PC-9 (cell line): ENCODE measurements at regions not wholly inside any gene's neighbourhood (a gene's known extent, or its start where the extent isn't known, plus 50 kb on each side); places are given as distances from the start of the nearest gene placed in this dataset.

Experiments used
- BruUV-seq: library from RNA; stranded (reverse); fragments of 400-500 nt; replicated peaks from 2 replicates; lab custom pipeline; 2021; lab: Mats Ljungman, UMichigan
- CTCF ChIA-PET: fragments of 300-600 bp; sonication (Branson Sonifier 250); formaldehyde crosslinking; loops from one replicate; lab custom pipeline; 2022; ENCODE audit warnings: antibody characterized with exemption; lab: Charles Lee
- POLR2A ChIA-PET: fragments of 300-600 bp; sonication (Branson Sonifier 250); formaldehyde crosslinking; loops from one replicate; lab custom pipeline; 2022; ENCODE audit warnings: antibody characterized with exemption; ENCODE audit not compliant: unreplicated experiment; lab: Charles Lee
- DNase-seq, 2 experiments: peaks; one replicate each; pipeline versions ENCODE4 v3.0.0 to v3.0.0-alpha.2; 2015 to 2022; ENCODE audit warnings: mixed read lengths in 1 of 2
- H2AFZ ChIP-seq: fragments of 200-600 bp; sonication (generic); 2 replicates; pipeline ENCODE4 v1.8.1; 2017; ENCODE audit warnings: antibody characterized with exemption
- H3F3A ChIP-seq: fragments of 200-600 bp; sonication (generic); 2 replicates; pipeline ENCODE4 v1.8.1; 2017; ENCODE audit warnings: antibody characterized with exemption, mild to moderate bottlenecking, low read depth; ENCODE audit not compliant: insufficient read depth
- H3K27ac ChIP-seq: fragments of 200-600 bp; sonication (generic); 2 replicates; pipeline ENCODE4 v1.6.1; 2016; ENCODE audit warnings: mixed run types
- H3K27me3 ChIP-seq: fragments of 200-600 bp; sonication (generic); 2 replicates; pipeline ENCODE4 v1.6.1; 2016; ENCODE audit warnings: low read depth, mixed run types; ENCODE audit not compliant: insufficient read depth
- H3K36me3 ChIP-seq: fragments of 200-600 bp; sonication (generic); 2 replicates; pipeline ENCODE4 v1.6.1; 2016; ENCODE audit warnings: low read depth, mixed run types
- H3K4me1 ChIP-seq: fragments of 200-600 bp; sonication (generic); replicated peaks from 2 replicates; pipeline ENCODE4 v1.6.1; 2016; ENCODE audit warnings: mixed run types; ENCODE audit not compliant: insufficient read depth
- H3K4me2 ChIP-seq: fragments of 200-600 bp; sonication (generic); 2 replicates; pipeline ENCODE4 v1.6.1; 2017; ENCODE audit warnings: mixed run types
- H3K4me3 ChIP-seq: fragments of 200-600 bp; sonication (generic); 2 replicates; pipeline ENCODE4 v1.6.1; 2016; ENCODE audit warnings: mixed run types
- H3K79me2 ChIP-seq: fragments of 200-600 bp; sonication (generic); 2 replicates; pipeline ENCODE4 v1.6.1; 2017; ENCODE audit warnings: low read depth, mixed run types
- H3K9me2 ChIP-seq: fragments of 200-600 bp; sonication (generic); 2 replicates; pipeline ENCODE4 v1.8.1; 2017; ENCODE audit warnings: mild to moderate bottlenecking; ENCODE audit not compliant: insufficient read depth
- H3K9me3 ChIP-seq: fragments of 200-600 bp; sonication (generic); 2 replicates; pipeline ENCODE4 v1.8.1; 2016; ENCODE audit warnings: low read depth; ENCODE audit not compliant: insufficient read depth
- H4K20me1 ChIP-seq: fragments of 200-600 bp; sonication (generic); 2 replicates; pipeline ENCODE4 v1.8.1; 2017; ENCODE audit not compliant: insufficient read depth
- EZH2 ChIP-seq: fragments of 200-600 bp; sonication (generic); IDR thresholded peaks from 2 replicates; pipeline ENCODE4 v1.8.0; 2017; ENCODE audit warnings: antibody characterized with exemption, low read depth
- intact Hi-C: fragments of 100-400 bp; cut with micrococcal nuclease; formaldehyde crosslinking; loops from one replicate; pipeline ENCODE4 v1.10.0; 2022; ENCODE audit not compliant: unreplicated experiment
- TF ChIP-seq, protein P1 (sequence below): fragments of 200-600 bp; sonication (generic); conservative IDR thresholded peaks from 2 replicates; pipeline ENCODE4 v1.6.1; 2017; ENCODE audit warnings: mixed run types, antibody characterized with exemption, mild to moderate bottlenecking, moderate library complexity

DNA sequence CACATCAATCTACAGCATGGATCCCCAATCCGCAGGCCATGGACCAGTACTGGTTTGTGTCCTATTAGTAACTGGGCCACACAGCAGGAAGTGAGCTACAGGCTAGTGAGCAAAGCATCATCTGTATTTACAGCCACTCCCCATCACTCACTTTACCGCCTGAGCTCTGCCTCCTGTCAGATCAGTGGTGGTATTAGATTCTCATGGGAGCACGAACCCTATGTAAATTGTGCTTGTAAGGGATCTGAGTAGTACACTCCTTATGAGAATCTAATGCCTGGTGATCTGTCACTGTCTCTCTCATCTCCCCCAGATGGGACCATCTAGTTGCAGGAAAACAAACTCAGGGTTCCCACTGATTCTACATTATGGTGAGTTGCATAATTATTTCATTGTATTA lies 212.7 kb upstream of the FAM174A start:
- intact Hi-C loops = no loop called here
- no peak overlapping the region for H2AFZ ChIP-seq
- no peaks in the 10 kb centered on the region for H3K36me3 ChIP-seq
- no peaks in the 10 kb centered on the region for H4K20me1 ChIP-seq
- no peak overlapping the region for H3K27ac ChIP-seq
- ChIA-PET CTCF (no interaction called here), POLR2A (no interaction called here)
- no peaks in the 10 kb centered on the region for H3K79me2 ChIP-seq
- TF ChIP-seq, protein P1, sequence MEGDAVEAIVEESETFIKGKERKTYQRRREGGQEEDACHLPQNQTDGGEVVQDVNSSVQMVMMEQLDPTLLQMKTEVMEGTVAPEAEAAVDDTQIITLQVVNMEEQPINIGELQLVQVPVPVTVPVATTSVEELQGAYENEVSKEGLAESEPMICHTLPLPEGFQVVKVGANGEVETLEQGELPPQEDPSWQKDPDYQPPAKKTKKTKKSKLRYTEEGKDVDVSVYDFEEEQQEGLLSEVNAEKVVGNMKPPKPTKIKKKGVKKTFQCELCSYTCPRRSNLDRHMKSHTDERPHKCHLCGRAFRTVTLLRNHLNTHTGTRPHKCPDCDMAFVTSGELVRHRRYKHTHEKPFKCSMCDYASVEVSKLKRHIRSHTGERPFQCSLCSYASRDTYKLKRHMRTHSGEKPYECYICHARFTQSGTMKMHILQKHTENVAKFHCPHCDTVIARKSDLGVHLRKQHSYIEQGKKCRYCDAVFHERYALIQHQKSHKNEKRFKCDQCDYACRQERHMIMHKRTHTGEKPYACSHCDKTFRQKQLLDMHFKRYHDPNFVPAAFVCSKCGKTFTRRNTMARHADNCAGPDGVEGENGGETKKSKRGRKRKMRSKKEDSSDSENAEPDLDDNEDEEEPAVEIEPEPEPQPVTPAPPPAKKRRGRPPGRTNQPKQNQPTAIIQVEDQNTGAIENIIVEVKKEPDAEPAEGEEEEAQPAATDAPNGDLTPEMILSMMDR = no peak
- TF ChIP-seq EZH2 = no peak
- no peak overlapping the region for H3K4me3 ChIP-seq
- no peaks in the 10 kb centered on the region for H3K4me1 ChIP-seq
- H3F3A ChIP-seq = no peaks in the 10 kb centered on the region
- no TSS peak for BruUV-seq
- H3K4me2 ChIP-seq = no peak overlapping the region
- no peak for DNase-seq
- H3K27me3 ChIP-seq = no peaks in the 10 kb centered on the region
- no peaks in the 10 kb centered on the region for H3K9me2 ChIP-seq
- H3K9me3 ChIP-seq = no peaks in the 10 kb centered on the region

DNA sequence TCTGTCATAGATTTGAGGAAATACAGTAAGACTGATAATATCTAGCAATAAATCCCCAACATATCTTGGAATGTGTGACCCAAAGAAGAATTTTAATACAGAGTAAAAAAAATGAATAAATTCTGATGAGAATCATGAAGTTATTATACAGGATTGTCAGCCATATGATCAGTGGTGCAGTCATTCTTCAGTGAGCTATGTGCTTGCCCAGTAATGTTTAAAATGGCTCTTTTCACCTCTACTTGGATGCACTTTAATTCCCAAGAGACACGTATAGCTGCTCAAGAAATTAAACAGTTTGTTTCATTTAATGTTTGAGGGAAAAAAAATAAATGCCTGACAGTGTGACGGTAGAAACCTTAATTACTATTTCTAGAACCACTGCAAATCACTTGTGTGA lies 215.3 kb upstream of the FAM174A start:
- Histone ChIP-seq H3K4me3 (no peak overlapping the region), H3K4me1 (no peaks in the 10 kb centered on the region), H3K4me2 (no peak overlapping the region), H2AFZ (no peak overlapping the region), H3F3A (no peaks in the 10 kb centered on the region), H4K20me1 (no peaks in the 10 kb centered on the region), H3K27ac (no peak overlapping the region), H3K79me2 (no peaks in the 10 kb centered on the region), H3K9me3 (no peaks in the 10 kb centered on the region), H3K27me3 (no peaks in the 10 kb centered on the region), H3K36me3 (no peaks in the 10 kb centered on the region), H3K9me2 (no peaks in the 10 kb centered on the region)
- BruUV-seq = no TSS peak
- intact Hi-C loops = no loop called here
- no peak for TF ChIP-seq EZH2
- TF ChIP-seq, protein P1 = no peak
- POLR2A ChIA-PET = no interaction called here
- DNase-seq = no peak
- CTCF ChIA-PET = no interaction called here

DNA sequence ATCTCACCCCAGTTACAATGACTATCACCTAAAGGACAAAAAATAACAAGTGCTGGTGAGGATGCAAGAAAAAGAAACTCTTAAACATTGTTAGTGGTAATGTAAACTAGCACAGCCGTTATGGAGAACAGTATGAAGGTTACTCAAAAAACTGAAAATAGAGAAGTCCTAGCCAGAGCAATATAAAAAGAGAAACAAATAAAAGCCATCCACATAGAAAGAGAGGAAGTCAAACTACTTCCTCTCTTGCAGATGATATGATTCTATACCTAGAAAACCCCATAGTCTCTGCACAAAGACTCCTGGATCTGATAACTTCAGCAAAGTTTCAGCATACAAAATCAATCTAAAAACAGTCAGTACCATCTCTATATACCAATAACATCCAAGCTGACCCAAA lies 221.5 kb upstream of the FAM174A start:
- no peak for DNase-seq
- H3F3A ChIP-seq = no peaks in the 10 kb centered on the region
- H3K27ac ChIP-seq = no peak overlapping the region
- H3K4me3 ChIP-seq = no peak overlapping the region
- intact Hi-C loops = loop anchor here (5.0 kb wide), 1 partner anchor 1211 kb away; no protein-coding TSS in a partner anchor
- H3K27me3 ChIP-seq = no peaks in the 10 kb centered on the region
- H2AFZ ChIP-seq = no peak overlapping the region
- H4K20me1 ChIP-seq = no peaks in the 10 kb centered on the region
- ChIA-PET CTCF (no interaction called here), POLR2A (no interaction called here)
- H3K36me3 ChIP-seq = no peaks in the 10 kb centered on the region
- no TSS peak for BruUV-seq
- H3K4me1 ChIP-seq = no peaks in the 10 kb centered on the region
- no peak overlapping the region for H3K4me2 ChIP-seq
- H3K9me2 ChIP-seq = no peaks in the 10 kb centered on the region
- TF ChIP-seq, protein P1 = no peak
- TF ChIP-seq EZH2 = no peak
- H3K9me3 ChIP-seq = no peaks in the 10 kb centered on the region
- H3K79me2 ChIP-seq = no peaks in the 10 kb centered on the region
